Endothelial cell of umbilical vein (primary cell): ENCODE measurements at regions not wholly inside any gene's neighbourhood (a gene's known extent, or its start where the extent isn't known, plus 50 kb on each side); places are given as distances from the start of the nearest gene placed in this dataset.

ENCODE experiments used
- CTCF ChIP-seq, 2 donors: IDR thresholded peaks; 1 replicate in 1 of 2; 2 replicates in 1 of 2; pipeline ENCODE4 v1.5.1; 2011; ENCODE audit warnings: low read length in 2 of 2, mild to moderate bottlenecking in 2 of 2, moderate library complexity in 2 of 2, control low read depth in 1 of 2, inconsistent platforms in 1 of 2, low read depth in 1 of 2; ENCODE audit not compliant: insufficient read depth in 1 of 2; ENCODE audit errors: extremely low read depth in 1 of 2
- EZH2 ChIP-seq: IDR thresholded peaks from 2 replicates; pipeline ENCODE4 v1.6.1; 2012; ENCODE audit warnings: borderline replicate concordance, low read depth, mild to moderate bottlenecking, moderate library complexity, low read length, inconsistent platforms; ENCODE audit not compliant: severe bottlenecking
- FOS ChIP-seq: IDR thresholded peaks from 2 replicates; pipeline ENCODE4 v1.6.1; 2011; ENCODE audit warnings: mild to moderate bottlenecking, low read length, moderate library complexity, borderline replicate concordance; ENCODE audit not compliant: insufficient read depth
- MAX ChIP-seq: IDR thresholded peaks from 2 replicates; pipeline ENCODE4 v1.6.1; 2011; ENCODE audit not compliant: insufficient read depth, insufficient read length
- MYC ChIP-seq: IDR thresholded peaks from one replicate; pipeline ENCODE4 v1.6.1; 2011; ENCODE audit warnings: mild to moderate bottlenecking, low read depth, low read length
- POLR2A ChIP-seq: IDR thresholded peaks from 2 replicates; pipeline ENCODE4 v1.6.1; 2012; ENCODE audit warnings: low read depth, mild to moderate bottlenecking, control low read depth, low read length
- POLR2AphosphoS5 ChIP-seq: IDR thresholded peaks from 2 replicates; pipeline ENCODE4 v1.6.1; 2012; ENCODE audit warnings: low read depth, mild to moderate bottlenecking, control low read depth, low read length, moderate library complexity; ENCODE audit not compliant: insufficient read depth

GRCh38 chr10:118148247-118148646 lies 101.5 kb upstream of the RAB11FIP2 start:
- TF ChIP-seq EZH2 (no peak), CTCF (IDR thresholded peaks at IDR 0.05; ENCODE audit: extremely low read depth in 1 of 2, insufficient read depth in 1 of 2, low read depth in 1 of 2, low read length in 2 of 2) (no peak), FOS (no peak), MAX (no peak), POLR2A (no peak), POLR2AphosphoS5 (no peak), MYC (no peak)
